Iris pigment epithelial cell (primary cell): ENCODE measurements at regions not wholly inside any gene's neighbourhood (a gene's known extent, or its start where the extent isn't known, plus 50 kb on each side); places are given as distances from the start of the nearest gene placed in this dataset.
"Not testable (repeated sequence)": the region's sequence is repeated elsewhere in the genome, so short reads cannot be mapped to it uniquely, and the experiment has no call there.

Experiments
- DNase-seq: peaks from one replicate; pipeline ENCODE4 v3.0.0-alpha.2; 2011; ENCODE audit warnings: low read depth

GRCh38 chr1:56148326-56149193 lies 430.8 kb downstream of the PLPP3 start:
- no peak for DNase-seq

GRCh38 chr1:56147459-56147858 lies 431.9 kb downstream of the PLPP3 start:
- no peak for DNase-seq

- DNase-seq = no peak
These were observed 432.3 kb downstream of the PLPP3 start for GRCh38 chr1:56147034-56147433.

GRCh38 chr1:56146449-56146848 lies 432.9 kb downstream of the PLPP3 start:
- peak; percentile 29 for DNase-seq

GRCh38 chr1:56145581-56145980 lies 433.8 kb downstream of the PLPP3 start:
- DNase-seq = no peak

- no peak for DNase-seq
These were observed 437.1 kb downstream of the PLPP3 start for GRCh38 chr1:56142301-56142700.

- DNase-seq = no peak
These were observed 439.5 kb downstream of the PLPP3 start for GRCh38 chr1:56139836-56140235.

- peak; percentile 51 for DNase-seq
These were observed 441.6 kb downstream of the PLPP3 start for GRCh38 chr1:56137521-56138505.

GRCh38 chr1:56137090-56137489 lies 442.3 kb downstream of the PLPP3 start:
- no peak for DNase-seq

GRCh38 chr1:56135864-56136147 lies 443.6 kb downstream of the PLPP3 start:
- DNase-seq = no peak

- DNase-seq = no peak
These were observed 444.1 kb downstream of the PLPP3 start for GRCh38 chr1:56135069-56135863.

- DNase-seq = no peak
These were observed 445.6 kb downstream of the PLPP3 start for GRCh38 chr1:56133522-56134472.

- no peak for DNase-seq
These were observed 446.8 kb downstream of the PLPP3 start for GRCh38 chr1:56132520-56132919.

GRCh38 chr1:56129837-56130236 lies 449.5 kb downstream of the PLPP3 start:
- DNase-seq = no peak

- no peak for DNase-seq
These were observed 454.0 kb downstream of the PLPP3 start for GRCh38 chr1:56125316-56125715.

- no peak for DNase-seq
These were observed 455.5 kb downstream of the PLPP3 start for GRCh38 chr1:56123826-56124225.

- peak; percentile 28 for DNase-seq
These were observed 455.9 kb downstream of the PLPP3 start for GRCh38 chr1:56123421-56123820.

- DNase-seq = peak; percentile 36
These were observed 459.3 kb downstream of the PLPP3 start for GRCh38 chr1:56120021-56120420.

- DNase-seq = not testable (repeated sequence)
These were observed 460.7 kb downstream of the PLPP3 start for GRCh38 chr1:56118676-56119075.

GRCh38 chr1:56115701-56116100 lies 463.7 kb downstream of the PLPP3 start:
- DNase-seq = no peak

GRCh38 chr1:56113679-56114078 lies 465.7 kb downstream of the PLPP3 start:
- no peak for DNase-seq
